ENCODE measurements at regions not wholly inside any gene's neighbourhood (a gene's known extent, or its start where the extent isn't known, plus 50 kb on each side); places are given as distances from the start of the nearest gene placed in this dataset.

- H3K4me3 ChIP-seq (ENCODE audit: severe bottlenecking): no peak overlapping the region
- H3K27me3 ChIP-seq (ENCODE audit: insufficient read depth, poor library complexity, severe bottlenecking): no peaks in the 10 kb centered on the region
- ATAC-seq (ENCODE audit: low read depth) (no peak), DNase-seq (ENCODE audit: low spot score) (no peak)
- no peak for TF ChIP-seq CTCF (IDR thresholded peaks at IDR 0.05; ENCODE audit: poor library complexity, severe bottlenecking)
- H3K27ac ChIP-seq (ENCODE audit: poor library complexity, severe bottlenecking): no peak overlapping the region
- no peaks in the 10 kb centered on the region for H3K36me3 ChIP-seq (ENCODE audit: low read depth)
- H3K4me1 ChIP-seq (ENCODE audit: insufficient read depth, poor library complexity, severe bottlenecking): no peaks in the 10 kb centered on the region
- no peaks in the 10 kb centered on the region for H3K9me3 ChIP-seq (ENCODE audit: severe bottlenecking)
Measured at GRCh38 chr16:66144641-66145040, 221.8 kb upstream of the CDH5 start.

- Histone ChIP-seq H3K4me1 (ENCODE audit: insufficient read depth, poor library complexity, severe bottlenecking) (no peaks in the 10 kb centered on the region), H3K27ac (ENCODE audit: poor library complexity, severe bottlenecking) (no peak overlapping the region), H3K9me3 (ENCODE audit: severe bottlenecking) (no peaks in the 10 kb centered on the region), H3K4me3 (ENCODE audit: severe bottlenecking) (no peak overlapping the region), H3K27me3 (ENCODE audit: insufficient read depth, poor library complexity, severe bottlenecking) (no peaks in the 10 kb centered on the region), H3K36me3 (ENCODE audit: low read depth) (no peaks in the 10 kb centered on the region)
- DNase-seq (ENCODE audit: low spot score) (no peak), ATAC-seq (ENCODE audit: low read depth) (no peak)
- no peak for TF ChIP-seq CTCF (IDR thresholded peaks at IDR 0.05; ENCODE audit: poor library complexity, severe bottlenecking)
Measured at GRCh38 chr16:66143415-66143814, 223.1 kb upstream of the CDH5 start.

- ATAC-seq (ENCODE audit: low read depth) (no peak), DNase-seq (ENCODE audit: low spot score) (no peak)
- Histone ChIP-seq H3K4me1 (ENCODE audit: insufficient read depth, poor library complexity, severe bottlenecking) (no peaks in the 10 kb centered on the region), H3K9me3 (ENCODE audit: severe bottlenecking) (no peaks in the 10 kb centered on the region), H3K27ac (ENCODE audit: poor library complexity, severe bottlenecking) (no peak overlapping the region), H3K27me3 (ENCODE audit: insufficient read depth, poor library complexity, severe bottlenecking) (no peaks in the 10 kb centered on the region), H3K36me3 (ENCODE audit: low read depth) (no peaks in the 10 kb centered on the region), H3K4me3 (ENCODE audit: severe bottlenecking) (no peak overlapping the region)
- TF ChIP-seq CTCF (IDR thresholded peaks at IDR 0.05; ENCODE audit: poor library complexity, severe bottlenecking): no peak
Measured at GRCh38 chr16:66141885-66142284, 224.6 kb upstream of the CDH5 start.

- DNase-seq (ENCODE audit: low spot score) (no peak), ATAC-seq (ENCODE audit: low read depth) (no peak)
- H3K4me3 ChIP-seq (ENCODE audit: severe bottlenecking): no peak overlapping the region
- TF ChIP-seq CTCF (IDR thresholded peaks at IDR 0.05; ENCODE audit: poor library complexity, severe bottlenecking): no peak
- no peaks in the 10 kb centered on the region for H3K36me3 ChIP-seq (ENCODE audit: low read depth)
- H3K4me1 ChIP-seq (ENCODE audit: insufficient read depth, poor library complexity, severe bottlenecking): no peaks in the 10 kb centered on the region
- H3K9me3 ChIP-seq (ENCODE audit: severe bottlenecking): no peaks in the 10 kb centered on the region
- H3K27me3 ChIP-seq (ENCODE audit: insufficient read depth, poor library complexity, severe bottlenecking): no peaks in the 10 kb centered on the region
- H3K27ac ChIP-seq (ENCODE audit: poor library complexity, severe bottlenecking): no peak overlapping the region
Measured at GRCh38 chr16:66137853-66138252, 228.6 kb upstream of the CDH5 start.

GRCh38 chr16:66136841-66137240, 229.7 kb upstream of the CDH5 start:
- no peaks in the 10 kb centered on the region for H3K9me3 ChIP-seq (ENCODE audit: severe bottlenecking)
- ATAC-seq (ENCODE audit: low read depth) (no peak), DNase-seq (ENCODE audit: low spot score) (no peak)
- H3K4me3 ChIP-seq (ENCODE audit: severe bottlenecking): no peak overlapping the region
- TF ChIP-seq CTCF (IDR thresholded peaks at IDR 0.05; ENCODE audit: poor library complexity, severe bottlenecking): no peak
- H3K36me3 ChIP-seq (ENCODE audit: low read depth): no peaks in the 10 kb centered on the region
- no peaks in the 10 kb centered on the region for H3K27me3 ChIP-seq (ENCODE audit: insufficient read depth, poor library complexity, severe bottlenecking)
- peaks cover 4% of the 10 kb centered on the region for H3K4me1 ChIP-seq (ENCODE audit: insufficient read depth, poor library complexity, severe bottlenecking)
- H3K27ac ChIP-seq (ENCODE audit: poor library complexity, severe bottlenecking): no peak overlapping the region
